HL-60 (cell line): ENCODE measurements at regions not wholly inside any gene's neighbourhood (a gene's known extent, or its start where the extent isn't known, plus 50 kb on each side); places are given as distances from the start of the nearest gene placed in this dataset.

Experiments
- CTCF ChIP-seq: IDR thresholded peaks from one replicate; pipeline ENCODE4 v1.5.1; 2011; ENCODE audit warnings: low read length, control low read depth, inconsistent platforms; ENCODE audit not compliant: insufficient read depth
- POLR2AphosphoS5 ChIP-seq: IDR thresholded peaks from 2 replicates; pipeline ENCODE4 v1.6.1; 2012; ENCODE audit warnings: low read depth
- REST ChIP-seq: IDR thresholded peaks from 2 replicates; pipeline ENCODE4 v1.6.1; 2012; ENCODE audit warnings: low read depth; ENCODE audit not compliant: insufficient replicate concordance

- no peak for TF ChIP-seq CTCF
- no peak for TF ChIP-seq REST
- no peak for TF ChIP-seq POLR2AphosphoS5
These were observed 58.4 kb downstream of the HMHB1 start for GRCh38 chr5:143870362-143870761.
